WTC11 (cell line): ENCODE measurements at regions not wholly inside any gene's neighbourhood (a gene's known extent, or its start where the extent isn't known, plus 50 kb on each side); places are given as distances from the start of the nearest gene placed in this dataset.

Experiments
- CTCF ChIP-seq: fragments of 200-600 bp; IDR thresholded peaks from 2 replicates; pipeline ENCODE4 v1.8.0; 2022; ENCODE audit warnings: antibody characterized with exemption
- NFYB ChIP-seq: sonication (generic); formaldehyde crosslinking; conservative IDR thresholded peaks from 2 replicates; pipeline ENCODE4 v1.8.0; 2022; ENCODE audit warnings: low read depth, missing genetic modification reagents

- TF ChIP-seq CTCF, result no peak
- TF ChIP-seq NFYB, result no peak
Measured at GRCh38 chr1:182135946-182136345, 74.4 kb upstream of the ZNF648 start.
